Ramos (cell line): ENCODE measurements at regions not wholly inside any gene's neighbourhood (a gene's known extent, or its start where the extent isn't known, plus 50 kb on each side); places are given as distances from the start of the nearest gene placed in this dataset.

ENCODE experiments used
- in situ Hi-C: fragments of 300-500 bp; cut with MboI; formaldehyde crosslinking; loops from one replicate; pipeline ENCODE4 v1.14.3; 2022; ENCODE audit warnings: low sequenced_read_pairs; ENCODE audit not compliant: unreplicated experiment

DNA sequence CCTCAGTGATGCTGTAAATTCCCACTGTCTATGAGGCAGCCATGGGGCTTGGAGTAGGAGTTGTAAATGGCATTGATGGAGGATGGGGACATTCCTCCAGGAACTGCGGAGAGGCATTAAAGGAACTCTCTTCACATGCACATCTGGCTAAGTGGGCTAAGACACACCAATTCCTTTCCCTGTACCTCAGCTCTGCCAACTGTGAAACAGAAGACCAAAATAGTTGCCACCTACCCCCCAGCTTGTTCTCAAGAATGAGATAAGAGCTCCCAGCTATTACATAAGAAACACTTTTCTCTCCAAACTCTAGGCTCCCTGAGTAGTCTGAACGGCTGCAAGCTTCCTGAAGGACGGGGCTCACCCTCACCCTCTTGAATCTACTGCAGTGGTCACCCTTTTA lies 144.6 kb upstream of the SLC30A5 start:
- in situ Hi-C loops = no loop called here

DNA sequence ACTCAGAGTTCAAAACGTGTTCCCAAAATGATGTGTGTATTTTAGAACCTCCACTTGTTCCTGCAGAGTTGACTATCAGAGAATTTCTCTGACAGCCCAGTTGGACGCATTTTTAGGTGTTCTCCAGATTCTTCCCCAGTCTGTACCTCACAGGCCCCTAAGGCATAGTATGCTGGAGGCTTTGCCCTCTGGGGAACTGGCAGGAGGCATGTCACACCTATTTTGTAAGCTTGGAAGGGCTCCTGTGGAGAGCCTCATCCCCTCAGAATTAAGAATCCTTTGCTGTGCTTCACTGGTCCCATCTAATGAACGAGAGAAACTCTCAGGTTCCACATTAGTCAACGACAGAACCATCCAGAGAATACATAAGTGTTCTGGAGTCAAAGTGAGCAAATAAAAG lies 144.1 kb upstream of the SLC30A5 start:
- in situ Hi-C loops = no loop called here

DNA sequence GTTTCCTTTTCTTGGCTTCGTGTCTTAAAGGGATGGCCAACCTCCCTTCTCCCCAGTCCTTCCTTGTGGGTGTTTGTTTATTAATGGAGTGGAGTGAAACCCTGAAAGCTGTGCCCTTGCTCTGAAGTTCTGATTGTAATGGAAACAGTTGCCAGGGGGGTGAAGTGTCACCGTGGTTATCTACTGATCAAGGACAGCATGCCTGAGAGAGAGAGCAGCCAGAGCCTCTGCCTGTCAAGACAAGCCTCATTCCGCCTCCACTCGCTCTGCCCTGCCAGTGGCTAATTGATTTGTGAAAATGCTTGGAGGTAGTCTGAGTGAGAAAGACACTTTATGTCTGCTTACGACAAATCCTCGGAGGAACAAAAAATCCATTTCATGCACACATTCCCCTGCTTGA lies 143.7 kb upstream of the SLC30A5 start:
- in situ Hi-C loops = no loop called here

DNA sequence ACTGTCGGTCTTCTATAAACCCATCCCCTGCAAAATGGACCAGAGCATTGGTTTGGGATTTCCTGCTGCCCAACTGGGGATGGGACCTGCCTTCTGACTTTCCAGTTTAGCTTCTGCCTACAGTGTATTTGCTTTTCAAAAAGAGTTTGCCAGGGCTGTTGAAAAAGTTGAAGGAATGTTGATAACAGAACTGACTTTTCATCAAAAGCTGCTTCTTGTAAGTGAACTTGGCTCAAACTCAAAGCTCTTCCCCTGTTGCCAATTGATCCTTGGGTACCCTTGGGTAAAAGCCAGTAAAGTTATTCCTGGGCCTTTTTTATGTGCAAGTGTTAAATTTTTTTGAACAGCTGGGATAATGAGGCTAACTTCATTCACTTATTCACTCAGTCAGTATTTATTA lies 142.9 kb upstream of the SLC30A5 start:
- in situ Hi-C loops = no loop called here

DNA sequence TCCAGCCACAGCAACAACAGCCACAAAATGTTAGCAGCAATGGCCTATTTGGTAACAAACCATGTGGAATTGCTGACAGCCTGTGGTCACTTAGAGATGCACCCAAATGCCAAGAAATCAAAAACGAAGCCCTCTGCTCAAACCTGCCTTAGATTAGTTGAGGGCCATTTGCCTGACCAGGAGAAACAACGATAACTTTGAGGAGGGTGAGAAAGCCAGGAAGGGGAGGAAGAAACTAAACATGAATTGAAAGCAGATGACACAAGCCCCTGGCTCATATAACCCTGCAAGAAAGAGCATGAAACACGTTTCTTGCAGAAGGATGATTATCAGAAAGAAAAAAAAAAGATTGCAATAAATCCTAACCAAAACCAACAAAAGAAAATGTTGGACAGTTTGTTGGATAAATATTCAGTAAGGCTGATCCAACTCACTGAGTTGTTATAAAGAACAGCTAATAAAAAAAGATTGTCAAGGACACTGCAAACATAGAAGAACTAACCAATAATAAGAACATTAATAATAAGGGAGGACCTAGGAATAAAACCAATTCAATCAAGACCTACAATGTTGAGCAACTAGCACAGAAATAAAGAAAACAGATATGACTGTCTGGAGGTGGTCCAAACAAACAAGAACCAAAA lies 140.5 kb upstream of the SLC30A5 start:
- in situ Hi-C loops = no loop called here

DNA sequence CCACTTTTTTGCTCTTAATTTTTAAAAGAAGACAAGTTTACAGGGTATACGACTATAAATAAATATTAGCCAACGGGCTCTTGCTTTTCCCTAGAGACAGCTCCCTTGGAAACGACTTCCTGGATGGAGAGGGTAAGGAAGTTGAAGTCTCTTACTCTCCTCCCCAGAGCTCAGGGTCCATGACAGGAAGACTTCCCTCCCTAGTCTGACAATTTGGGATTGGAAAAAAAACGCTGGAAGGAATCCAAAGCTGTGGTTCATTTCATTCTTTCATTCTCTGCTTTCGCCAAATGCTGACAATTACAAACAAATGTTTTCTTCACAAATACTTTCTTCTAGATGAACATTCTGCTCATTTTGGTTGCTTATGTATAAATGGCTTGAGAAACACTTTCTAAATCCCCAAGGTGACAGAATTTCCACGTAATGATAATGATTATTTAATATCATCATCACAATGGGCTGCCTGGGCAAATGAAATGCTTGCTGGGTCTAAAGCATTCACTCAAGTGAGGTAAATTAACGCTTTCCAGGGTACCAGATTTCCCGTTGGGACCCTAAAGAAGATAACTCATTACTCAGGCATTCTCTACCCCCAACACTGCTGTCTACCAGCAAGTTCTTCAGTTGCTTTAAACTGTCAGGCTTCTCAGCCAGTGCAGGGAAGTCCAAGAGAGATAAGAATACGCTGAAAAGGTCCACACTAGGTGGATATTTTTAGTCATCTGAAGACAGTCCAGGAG lies 139.8 kb upstream of the SLC30A5 start:
- in situ Hi-C loops = no loop called here

DNA sequence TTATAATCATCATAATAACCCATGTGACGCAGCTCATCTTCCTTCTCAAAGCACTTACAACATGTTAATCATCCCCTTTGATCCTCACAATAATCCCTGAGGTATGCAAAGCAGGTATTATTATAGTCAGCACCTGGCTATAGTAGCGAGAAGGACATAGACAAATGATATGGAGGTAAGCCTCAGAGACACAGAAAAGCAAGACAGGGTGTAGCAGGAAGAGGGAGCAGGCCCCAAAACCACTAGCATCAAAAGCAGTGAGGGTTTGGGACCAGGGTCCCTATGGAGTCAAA lies 139.2 kb upstream of the SLC30A5 start:
- in situ Hi-C loops = no loop called here

DNA sequence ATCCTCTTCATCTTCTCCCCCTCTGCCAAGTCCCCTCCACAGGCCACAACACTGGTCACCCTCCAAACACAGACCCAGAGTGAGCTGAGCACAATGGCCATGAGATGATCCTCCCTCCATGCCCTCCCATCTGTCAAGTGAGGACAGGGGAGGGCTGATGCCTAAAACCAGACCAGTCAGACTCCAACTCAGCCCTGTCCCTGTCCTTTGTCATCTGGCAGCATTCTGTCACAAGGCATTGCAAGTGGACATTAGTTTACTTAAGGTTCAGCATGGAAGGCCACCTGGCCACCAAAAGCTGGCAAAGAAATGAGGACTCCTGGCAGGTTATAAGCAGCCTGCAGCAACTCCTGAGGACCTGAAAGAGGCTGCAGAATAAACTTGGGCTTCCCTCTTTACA lies 136.2 kb upstream of the SLC30A5 start:
- in situ Hi-C loops = no loop called here

DNA sequence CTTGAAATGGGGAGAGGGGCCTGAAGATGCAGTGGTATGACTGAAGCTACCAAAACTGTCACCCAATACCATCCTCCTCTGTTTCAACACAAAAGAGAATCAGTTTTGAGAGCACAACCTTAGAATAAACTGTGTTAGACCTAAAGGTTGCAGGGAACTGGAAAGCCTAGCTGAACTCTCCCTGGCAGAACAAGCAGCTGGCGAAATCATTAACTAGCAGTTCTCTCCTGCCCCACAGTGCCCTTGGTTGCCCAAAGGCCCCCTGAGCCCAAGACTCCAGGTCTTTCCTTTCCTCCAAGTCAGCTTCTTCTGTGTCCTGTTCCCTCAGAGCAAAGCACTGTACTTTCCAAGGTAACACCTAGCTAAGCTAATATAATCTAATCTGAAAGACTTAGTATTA lies 135.4 kb upstream of the SLC30A5 start:
- in situ Hi-C loops = no loop called here

DNA sequence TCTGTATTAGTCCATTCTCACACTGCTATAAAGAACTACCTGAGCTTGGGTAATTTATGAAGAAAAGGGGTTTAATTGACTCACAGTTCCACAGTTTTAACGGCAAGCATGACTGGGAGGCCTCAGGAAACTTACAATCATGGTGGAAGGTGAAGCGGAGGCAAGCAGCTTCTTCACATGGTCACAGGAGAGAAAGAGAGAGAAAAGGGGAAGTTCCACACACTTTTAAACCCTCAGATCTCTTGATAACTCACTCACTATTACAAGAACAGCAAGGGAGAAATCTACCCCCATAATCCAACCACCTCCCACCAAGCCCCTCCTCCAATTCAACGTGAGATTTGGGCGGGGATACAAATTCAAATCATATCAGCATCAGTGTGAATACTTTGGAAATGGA lies 133.4 kb upstream of the SLC30A5 start:
- in situ Hi-C loops = no loop called here

DNA sequence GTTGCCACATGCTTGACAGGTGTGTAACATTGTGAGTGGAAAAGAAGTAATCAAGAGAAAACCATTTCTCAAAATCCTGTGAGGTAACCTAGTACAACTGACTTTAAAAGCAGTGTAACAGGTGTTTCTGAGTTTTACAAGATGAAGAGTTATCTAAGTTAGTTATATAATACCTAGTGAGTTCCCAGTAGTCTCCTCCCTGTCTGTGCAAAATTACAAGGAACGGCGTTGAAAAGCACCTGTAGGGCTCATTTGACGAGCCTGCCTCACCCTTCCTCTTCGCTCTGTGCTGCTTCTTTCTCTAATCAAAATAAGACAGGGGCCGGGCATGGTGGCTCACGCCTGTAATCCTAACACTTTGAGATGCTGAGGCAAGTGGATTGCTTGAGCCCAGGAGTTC lies 132.9 kb upstream of the SLC30A5 start:
- in situ Hi-C loops = no loop called here

DNA sequence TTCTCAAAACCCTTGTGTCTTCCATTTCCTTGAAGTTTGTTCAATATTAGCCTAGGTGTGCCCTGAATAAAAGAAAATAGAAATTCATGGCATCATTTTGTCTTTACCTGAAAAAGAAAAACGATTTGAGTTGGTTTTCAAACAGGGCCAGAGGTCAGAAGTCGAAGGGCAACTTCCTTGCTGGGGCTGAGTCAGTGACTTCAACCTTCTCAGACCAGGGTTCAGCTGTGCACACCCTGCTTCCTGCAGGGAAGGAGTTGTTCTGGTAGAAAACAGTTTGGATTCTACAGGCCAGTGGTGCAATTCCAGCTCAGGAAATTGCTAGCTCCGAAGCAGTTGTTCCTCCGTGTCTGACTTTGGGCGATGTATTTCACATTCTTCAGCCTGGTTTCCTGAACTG lies 132.1 kb upstream of the SLC30A5 start:
- in situ Hi-C loops = no loop called here

DNA sequence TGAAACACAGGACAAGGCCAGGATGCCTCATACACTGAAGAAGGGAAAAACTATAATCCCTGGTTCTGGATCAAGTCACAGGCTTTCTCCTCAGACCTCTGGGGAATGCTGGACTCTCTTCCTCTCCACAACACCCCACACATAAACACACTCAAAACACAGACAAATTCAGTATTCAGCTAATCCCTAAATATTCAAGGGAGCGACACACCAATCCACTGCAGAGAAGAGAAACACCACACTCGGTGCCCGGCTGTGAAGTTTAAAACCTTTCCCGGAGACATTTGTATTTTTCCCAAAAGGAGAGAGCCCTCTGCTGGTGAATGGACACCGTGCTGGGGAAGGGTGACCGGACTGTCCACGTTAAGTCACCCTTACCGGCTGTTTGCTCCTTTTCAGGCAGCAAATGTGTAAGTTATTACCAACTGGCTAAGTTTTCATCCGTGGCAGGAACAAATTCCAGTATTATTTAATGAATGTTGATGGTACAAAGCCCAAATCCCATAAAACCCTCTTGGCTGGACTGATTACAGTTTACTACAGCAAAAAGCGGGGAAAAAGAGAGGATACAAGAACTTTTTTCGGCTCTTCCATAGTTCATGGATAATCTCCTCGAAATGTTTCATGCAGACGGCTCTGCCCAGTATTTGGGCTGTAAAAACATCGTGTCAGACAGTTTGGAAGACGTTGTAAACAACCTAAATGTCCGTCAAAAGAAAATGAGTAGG lies 130.9 kb upstream of the SLC30A5 start:
- in situ Hi-C loops = no loop called here

DNA sequence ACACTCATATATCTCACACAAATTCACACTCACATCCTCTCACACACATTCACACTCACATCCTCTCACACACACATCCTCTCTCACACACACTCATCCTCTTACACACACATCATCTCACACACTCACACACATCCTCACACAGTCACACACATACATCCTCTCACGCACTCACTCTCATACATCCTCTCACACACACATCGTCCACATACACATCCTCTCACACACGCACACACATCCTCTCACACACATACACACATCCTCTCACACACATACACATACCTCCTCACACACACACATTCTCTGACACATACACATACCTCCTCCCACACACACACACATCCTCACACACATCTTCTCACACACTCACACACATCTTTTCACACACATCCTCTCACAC lies 129.1 kb upstream of the SLC30A5 start:
- in situ Hi-C loops = no loop called here

DNA sequence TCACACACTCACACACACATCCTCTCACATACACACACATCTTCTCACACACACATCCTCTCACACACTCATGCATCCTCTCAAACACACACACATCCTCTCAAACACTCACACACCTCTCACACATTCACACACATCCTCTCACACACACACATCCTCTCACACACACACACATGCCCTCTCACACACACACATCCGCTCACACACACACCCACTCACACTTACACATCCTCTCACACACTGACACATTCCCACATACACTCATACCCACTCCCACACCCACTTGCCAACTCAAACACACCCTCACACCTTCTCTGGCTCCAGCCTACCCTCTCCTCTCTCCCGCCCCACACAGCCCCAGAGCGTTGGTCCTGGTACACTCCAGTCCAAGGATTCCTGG lies 127.9 kb upstream of the SLC30A5 start:
- in situ Hi-C loops = no loop called here

DNA sequence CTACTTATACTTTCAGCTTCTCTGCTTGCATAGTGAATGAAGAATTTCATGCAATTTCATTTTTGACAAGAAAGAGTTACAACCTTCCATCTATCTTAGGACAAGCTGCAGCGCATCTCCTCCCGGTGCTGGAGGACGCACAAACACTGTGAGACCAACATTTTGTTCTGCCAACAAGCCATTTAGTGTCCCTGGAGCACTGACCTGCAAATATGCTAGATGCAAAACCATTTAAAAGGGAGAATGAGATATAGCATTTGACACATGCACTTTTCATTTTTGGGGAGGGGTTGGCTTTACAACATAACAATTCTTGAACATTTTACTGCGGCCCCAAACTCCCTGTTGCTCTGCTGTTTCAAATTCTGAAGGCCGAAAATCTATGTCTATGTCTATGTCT lies 127.2 kb upstream of the SLC30A5 start:
- in situ Hi-C loops = no loop called here

DNA sequence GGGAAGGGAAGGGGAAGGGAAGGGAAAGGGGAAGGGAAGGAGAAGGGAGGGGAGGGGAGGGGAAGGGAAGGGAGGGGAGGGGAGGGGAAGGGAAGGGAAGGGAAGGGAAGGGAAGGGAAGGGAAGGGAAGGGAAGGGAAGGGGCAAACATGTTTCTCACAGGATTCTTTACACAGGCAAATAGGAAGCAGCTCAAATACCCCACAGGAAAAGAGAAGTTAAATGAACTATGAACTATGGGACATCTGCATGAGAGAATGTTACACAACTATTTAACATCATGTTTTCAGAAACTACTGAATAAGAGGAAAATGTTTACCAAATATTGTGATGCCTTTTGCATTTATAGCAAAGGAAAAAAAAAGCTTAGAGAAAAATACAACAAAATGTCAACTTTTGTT lies 125.4 kb upstream of the SLC30A5 start:
- in situ Hi-C loops = no loop called here

DNA sequence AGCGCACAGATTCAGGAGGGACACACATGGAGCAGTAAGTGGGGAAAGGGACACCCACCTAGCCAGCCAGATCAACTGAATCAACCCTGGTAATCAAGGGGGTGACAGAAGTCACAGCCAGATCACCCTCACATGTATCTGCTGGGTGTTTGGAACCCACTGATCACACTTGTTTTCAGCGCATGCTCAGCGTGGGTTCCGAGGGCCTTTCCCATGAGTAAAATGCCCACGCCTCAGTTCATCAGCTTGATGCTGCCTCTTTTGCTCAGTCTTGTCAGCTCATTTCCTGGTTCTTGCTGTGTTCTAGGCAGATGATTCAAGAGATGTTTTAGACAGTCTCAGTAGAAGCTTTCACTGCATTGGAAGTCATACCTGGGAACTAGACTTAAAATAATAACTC lies 123.2 kb upstream of the SLC30A5 start:
- in situ Hi-C loops = no loop called here

DNA sequence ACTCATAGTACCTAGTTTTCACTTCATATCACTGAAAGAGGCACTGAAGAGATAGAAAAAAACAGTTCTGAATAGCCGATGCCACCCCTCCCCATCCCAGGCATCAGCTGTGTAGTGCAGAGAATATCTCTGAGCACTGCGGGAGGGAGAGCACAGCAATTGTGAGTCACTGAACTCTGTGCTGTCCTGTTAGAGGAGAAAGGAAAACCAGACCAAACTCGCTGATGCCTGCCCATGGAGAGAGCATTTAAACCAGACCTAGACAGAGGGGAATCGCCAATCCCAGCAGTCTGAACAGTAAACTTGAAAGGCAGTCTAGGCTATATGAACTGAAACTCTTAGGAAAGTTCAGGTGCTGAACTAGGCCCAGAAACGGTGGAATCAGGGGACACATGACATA lies 120.1 kb upstream of the SLC30A5 start:
- in situ Hi-C loops = no loop called here

DNA sequence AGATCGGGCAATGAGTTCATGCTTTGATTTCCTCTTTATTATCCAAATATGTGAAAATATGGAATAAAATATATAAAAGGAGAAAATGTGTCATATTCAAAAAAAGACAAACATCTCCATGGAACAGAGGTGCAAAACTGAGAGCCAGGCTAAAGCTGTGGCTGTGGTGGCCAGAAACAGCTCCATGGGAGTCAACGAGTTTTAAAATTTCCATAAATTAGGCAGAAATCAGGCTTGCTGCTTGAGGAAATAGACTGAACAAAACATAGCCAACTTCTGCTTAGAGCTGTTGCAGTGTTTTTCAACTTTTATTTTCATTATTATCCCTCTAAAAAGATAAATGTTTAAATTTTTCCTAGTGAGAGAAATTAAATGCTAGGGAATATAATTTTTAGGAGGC lies 110.8 kb upstream of the SLC30A5 start:
- in situ Hi-C loops = loop anchor here (25.0 kb wide), 1 partner anchor 671 kb away; no protein-coding TSS in a partner anchor

DNA sequence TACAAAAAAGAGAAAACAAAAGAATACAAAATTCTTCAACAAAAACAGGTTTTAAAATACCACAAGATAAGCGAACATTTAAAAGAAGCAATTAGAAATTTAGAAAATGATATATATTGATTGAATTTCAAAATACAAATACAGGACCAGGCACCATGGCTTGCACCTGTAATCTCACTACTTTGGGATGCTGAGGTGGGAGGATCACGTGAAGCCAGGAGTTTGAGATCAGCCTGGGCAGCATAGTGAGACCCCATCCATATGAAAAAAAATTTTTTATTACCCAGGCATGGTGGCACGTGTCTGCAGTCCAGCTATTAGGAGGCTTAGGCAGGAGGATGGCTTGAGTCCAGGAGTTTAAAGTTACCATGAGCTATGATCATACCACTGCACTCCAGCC lies 109.9 kb upstream of the SLC30A5 start:
- in situ Hi-C loops = loop anchor here (25.0 kb wide), 1 partner anchor 672 kb away; no protein-coding TSS in a partner anchor
